VCaP (cell line): ENCODE measurements at regions not wholly inside any gene's neighbourhood (a gene's known extent, or its start where the extent isn't known, plus 50 kb on each side); places are given as distances from the start of the nearest gene placed in this dataset.

Source experiments
- H3K27ac ChIP-seq: fragments of 450-650 bp; 2 replicates; pipeline ENCODE4 v1.5.1; 2017
- TF ChIP-seq, protein P1 (sequence below): fragments of 450-650 bp; conservative IDR thresholded peaks from 2 replicates; pipeline ENCODE4 v1.5.1; 2017; ENCODE audit warnings: mild to moderate bottlenecking, moderate library complexity

DNA sequence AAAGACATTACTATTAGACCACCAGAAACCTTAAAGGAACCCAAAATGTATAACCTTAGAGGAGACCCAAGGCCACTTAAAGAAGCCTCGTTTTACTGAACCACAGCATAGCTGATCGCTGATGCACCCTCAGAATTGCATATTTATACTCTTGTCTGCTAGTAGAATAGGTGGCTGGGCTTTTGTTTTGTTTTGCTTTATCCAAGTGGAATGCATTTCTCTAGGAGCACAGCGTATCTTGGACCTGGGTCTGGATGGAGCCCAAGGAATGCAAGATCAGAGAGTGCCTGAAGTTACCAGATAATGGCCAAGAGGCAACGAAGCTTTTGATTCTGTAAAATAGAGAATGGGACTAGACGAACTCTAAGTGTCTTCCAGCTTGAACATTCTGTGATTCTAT lies 129.2 kb upstream of the COL8A1 start:
- no peak overlapping the region for H3K27ac ChIP-seq
- TF ChIP-seq, protein P1, sequence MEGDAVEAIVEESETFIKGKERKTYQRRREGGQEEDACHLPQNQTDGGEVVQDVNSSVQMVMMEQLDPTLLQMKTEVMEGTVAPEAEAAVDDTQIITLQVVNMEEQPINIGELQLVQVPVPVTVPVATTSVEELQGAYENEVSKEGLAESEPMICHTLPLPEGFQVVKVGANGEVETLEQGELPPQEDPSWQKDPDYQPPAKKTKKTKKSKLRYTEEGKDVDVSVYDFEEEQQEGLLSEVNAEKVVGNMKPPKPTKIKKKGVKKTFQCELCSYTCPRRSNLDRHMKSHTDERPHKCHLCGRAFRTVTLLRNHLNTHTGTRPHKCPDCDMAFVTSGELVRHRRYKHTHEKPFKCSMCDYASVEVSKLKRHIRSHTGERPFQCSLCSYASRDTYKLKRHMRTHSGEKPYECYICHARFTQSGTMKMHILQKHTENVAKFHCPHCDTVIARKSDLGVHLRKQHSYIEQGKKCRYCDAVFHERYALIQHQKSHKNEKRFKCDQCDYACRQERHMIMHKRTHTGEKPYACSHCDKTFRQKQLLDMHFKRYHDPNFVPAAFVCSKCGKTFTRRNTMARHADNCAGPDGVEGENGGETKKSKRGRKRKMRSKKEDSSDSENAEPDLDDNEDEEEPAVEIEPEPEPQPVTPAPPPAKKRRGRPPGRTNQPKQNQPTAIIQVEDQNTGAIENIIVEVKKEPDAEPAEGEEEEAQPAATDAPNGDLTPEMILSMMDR = no peak

DNA sequence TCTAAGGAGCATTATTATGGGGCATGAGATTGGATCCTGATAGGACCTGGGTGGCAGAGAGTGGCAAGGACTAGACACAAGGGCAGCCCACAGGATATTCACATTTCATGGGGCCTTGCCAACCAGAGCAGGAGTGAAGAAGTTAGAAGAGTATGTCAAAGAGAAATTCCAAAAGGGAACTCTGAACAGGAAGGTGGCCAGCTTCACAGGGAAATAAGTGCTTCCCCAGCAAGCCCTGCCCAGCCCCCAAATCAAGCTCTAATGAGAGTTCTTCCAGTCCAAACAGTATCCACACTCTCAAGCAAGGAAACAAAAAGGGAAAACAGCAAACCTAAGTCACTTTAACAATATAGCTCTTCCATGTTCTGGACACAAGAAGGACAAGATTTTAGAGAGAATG lies 130.2 kb upstream of the COL8A1 start:
- TF ChIP-seq, protein P1 = no peak
- H3K27ac ChIP-seq = no peak overlapping the region

DNA sequence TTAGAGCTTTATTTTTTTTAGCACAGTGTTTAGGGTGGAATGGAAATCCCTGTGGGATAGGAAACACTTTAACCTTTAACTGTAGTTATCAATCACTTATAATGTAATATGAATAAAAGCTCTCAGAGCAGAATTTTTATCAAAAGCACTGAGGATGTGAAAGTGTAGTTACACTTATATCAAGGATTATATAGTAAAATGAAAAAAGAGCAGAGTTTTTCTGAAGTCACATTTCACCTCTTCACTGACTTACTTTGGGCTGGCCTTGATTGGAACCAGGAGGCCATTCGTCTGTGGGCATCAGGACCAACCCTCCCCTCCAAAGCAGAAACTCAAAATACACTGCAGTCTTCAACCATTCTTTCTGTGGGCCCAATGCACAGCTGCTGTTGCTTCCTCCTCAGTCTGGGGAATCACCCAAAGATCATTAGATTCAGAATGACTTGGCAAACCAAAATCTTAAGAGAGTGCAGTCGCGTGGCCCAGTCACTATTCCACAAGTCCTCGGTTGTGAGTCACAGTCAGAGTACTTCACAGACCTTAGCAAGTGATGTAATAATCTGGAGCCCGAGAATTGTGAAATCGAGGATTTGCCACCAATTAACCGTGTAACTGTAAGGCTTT lies 132.6 kb upstream of the COL8A1 start:
- TF ChIP-seq, protein P1 = no peak
- H3K27ac ChIP-seq = no peak overlapping the region

DNA sequence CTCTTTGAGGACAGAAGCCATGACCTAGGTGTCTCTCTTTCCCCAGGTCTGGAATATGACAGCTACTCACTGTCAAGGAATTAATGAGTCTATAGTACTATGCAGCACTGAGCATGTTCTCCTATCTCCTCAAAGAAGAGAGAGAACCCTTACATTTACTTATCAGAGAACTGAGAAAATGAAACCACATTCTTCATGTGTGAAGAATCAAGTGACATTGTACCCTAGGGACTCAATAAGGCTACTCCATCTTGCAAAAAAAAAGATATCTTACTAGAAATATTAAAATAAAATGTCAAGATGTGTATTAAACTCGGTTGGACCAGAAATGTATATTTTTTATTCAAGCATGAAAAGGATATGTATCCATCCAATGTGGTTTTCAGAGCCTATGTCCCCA lies 133.2 kb upstream of the COL8A1 start:
- no peak overlapping the region for H3K27ac ChIP-seq
- TF ChIP-seq, protein P1 = no peak

DNA sequence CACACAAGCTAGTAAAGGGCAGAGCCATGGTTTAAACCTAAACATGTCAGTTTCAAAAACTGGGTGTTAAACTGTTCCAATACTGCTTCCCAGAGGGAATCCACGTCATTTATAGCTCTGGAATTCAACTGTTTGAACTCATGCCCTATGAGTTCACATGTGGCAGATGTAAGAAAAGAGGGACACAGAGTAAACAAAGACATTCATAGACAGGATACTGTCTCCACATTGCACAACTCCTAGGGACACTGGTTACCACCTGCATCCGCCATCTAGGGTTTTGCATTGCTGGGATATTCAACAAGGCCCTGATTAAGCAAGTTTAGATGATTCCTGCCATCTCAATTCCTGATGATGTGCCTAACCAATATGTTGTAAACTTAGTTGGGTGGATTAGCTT lies 134.1 kb upstream of the COL8A1 start:
- TF ChIP-seq, protein P1 = no peak
- H3K27ac ChIP-seq = no peak overlapping the region

DNA sequence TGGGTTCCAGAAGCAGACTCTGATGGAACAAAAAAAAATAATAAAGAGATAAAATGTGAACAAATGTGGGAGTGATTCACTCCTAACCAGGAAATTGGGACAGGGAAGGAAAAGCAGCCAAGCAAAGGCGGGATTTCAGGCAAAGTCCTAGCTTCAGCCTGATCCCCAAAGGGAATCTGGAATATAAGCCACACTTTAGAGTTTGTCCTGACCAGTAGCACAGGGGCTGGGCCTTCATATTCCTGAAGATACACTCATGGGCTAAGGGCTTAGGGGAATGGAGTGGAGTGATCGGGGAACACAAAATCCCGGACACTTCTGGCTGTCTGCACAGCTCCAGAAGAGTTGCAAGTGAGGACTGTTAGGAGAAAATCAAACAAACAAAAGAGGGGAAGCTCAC lies 135.0 kb upstream of the COL8A1 start:
- TF ChIP-seq, protein P1 = no peak
- H3K27ac ChIP-seq = no peak overlapping the region

DNA sequence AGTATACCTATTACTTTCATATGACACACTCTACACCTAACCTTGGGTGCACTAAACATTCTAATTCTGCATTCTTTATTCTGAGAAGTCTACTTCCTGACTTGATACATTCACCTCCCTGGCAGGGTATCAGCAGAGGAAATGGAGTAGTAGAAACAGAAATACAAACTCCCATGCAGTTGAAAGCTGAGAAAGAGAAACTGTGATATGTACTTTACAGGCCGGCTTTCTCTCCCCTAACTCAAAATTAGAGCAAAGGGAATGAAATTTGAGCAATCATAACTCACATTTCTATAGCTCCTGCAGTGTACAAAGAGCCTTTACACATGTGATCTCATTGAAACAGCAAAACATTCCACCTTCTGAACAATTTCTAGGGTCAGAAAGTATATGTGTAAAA lies 135.5 kb upstream of the COL8A1 start:
- H3K27ac ChIP-seq = no peak overlapping the region
- TF ChIP-seq, protein P1 = no peak

DNA sequence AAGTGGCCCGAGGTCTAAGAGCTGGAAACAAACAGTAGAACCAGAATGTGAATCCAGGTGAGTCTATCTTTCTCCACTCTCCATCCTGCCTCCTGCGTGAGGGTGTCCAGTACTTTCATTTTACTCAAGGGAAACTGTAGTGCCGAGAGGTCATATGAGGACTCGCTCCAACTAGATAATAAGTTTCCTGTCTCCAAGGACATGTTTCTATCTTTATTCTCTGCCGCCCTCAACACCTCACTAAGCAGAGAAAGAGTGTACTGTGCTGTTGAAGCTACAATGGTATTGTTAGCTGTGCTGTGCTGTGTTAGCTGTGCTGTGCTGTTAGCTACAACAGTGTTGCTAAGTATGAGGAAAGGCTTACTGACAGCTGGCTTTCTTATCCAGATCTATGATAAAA lies 137.9 kb upstream of the COL8A1 start:
- no peak overlapping the region for H3K27ac ChIP-seq
- TF ChIP-seq, protein P1 = no peak
